GM23248 (cell line): ENCODE measurements at regions not wholly inside any gene's neighbourhood (a gene's known extent, or its start where the extent isn't known, plus 50 kb on each side); places are given as distances from the start of the nearest gene placed in this dataset.

ENCODE experiments used
- DNase-seq: peaks from one replicate; pipeline ENCODE4 v3.0.0-alpha.2; 2015
- H2AFZ ChIP-seq: fragments of 200-600 bp; sonication (generic); 2 replicates; pipeline ENCODE4 v1.6.1; 2016; ENCODE audit warnings: antibody characterized with exemption
- H3F3A ChIP-seq: fragments of 200-600 bp; sonication (generic); 2 replicates; pipeline ENCODE4 v1.6.1; 2016; ENCODE audit warnings: mild to moderate bottlenecking, antibody characterized with exemption, mixed run types; ENCODE audit not compliant: insufficient read depth
- H3K27ac ChIP-seq: fragments of 200-600 bp; sonication (generic); 2 replicates; pipeline ENCODE4 v1.5.1; 2016; ENCODE audit warnings: mild to moderate bottlenecking
- H3K27me3 ChIP-seq: fragments of 200-600 bp; sonication (generic); replicated peaks from 2 replicates; pipeline ENCODE4 v1.6.1; 2016; ENCODE audit warnings: mild to moderate bottlenecking; ENCODE audit not compliant: insufficient read depth
- H3K36me3 ChIP-seq: fragments of 200-600 bp; sonication (generic); 2 replicates; pipeline ENCODE4 v1.6.1; 2016; ENCODE audit warnings: low read depth, mild to moderate bottlenecking
- H3K4me1 ChIP-seq: fragments of 200-600 bp; sonication (generic); 2 replicates; pipeline ENCODE4 v1.6.1; 2016; ENCODE audit warnings: mild to moderate bottlenecking; ENCODE audit not compliant: insufficient read depth
- H3K4me2 ChIP-seq: fragments of 200-600 bp; sonication (generic); one replicate; pipeline ENCODE4 v1.6.1; 2016; ENCODE audit warnings: mild to moderate bottlenecking; ENCODE audit not compliant: unreplicated experiment
- H3K4me3 ChIP-seq: fragments of 200-600 bp; sonication (generic); 2 replicates; pipeline ENCODE4 v1.5.1; 2016; ENCODE audit warnings: mild to moderate bottlenecking
- H3K79me2 ChIP-seq: fragments of 200-600 bp; sonication (generic); 2 replicates; pipeline ENCODE4 v1.6.1; 2016; ENCODE audit warnings: mild to moderate bottlenecking; ENCODE audit not compliant: insufficient read depth
- H3K9ac ChIP-seq: fragments of 200-600 bp; sonication (generic); 2 replicates; pipeline ENCODE4 v1.6.1; 2016; ENCODE audit warnings: mild to moderate bottlenecking
- H3K9me2 ChIP-seq: fragments of 200-600 bp; sonication (generic); 2 replicates; pipeline ENCODE4 v1.6.1; 2016; ENCODE audit warnings: mixed run types, mild to moderate bottlenecking, moderate library complexity; ENCODE audit not compliant: insufficient read depth
- H3K9me3 ChIP-seq: fragments of 200-600 bp; sonication (generic); one replicate; pipeline ENCODE4 v1.6.1; 2017; ENCODE audit warnings: low read depth
- H4K20me1 ChIP-seq: fragments of 200-600 bp; sonication (generic); 2 replicates; pipeline ENCODE4 v1.6.0; 2016; ENCODE audit not compliant: insufficient read depth
- EZH2 ChIP-seq: fragments of 200-600 bp; sonication (generic); IDR thresholded peaks from 2 replicates; pipeline ENCODE4 v1.6.1; 2018; ENCODE audit warnings: antibody characterized with exemption, mild to moderate bottlenecking; ENCODE audit not compliant: insufficient read depth, poor library complexity, severe bottlenecking
- EZH2phosphoT487 ChIP-seq: fragments of 200-600 bp; sonication (generic); IDR thresholded peaks from 2 replicates; pipeline ENCODE4 v1.6.1; 2018; ENCODE audit warnings: antibody characterized with exemption, moderate library complexity, mild to moderate bottlenecking, low read depth; ENCODE audit not compliant: insufficient read depth
- WGBS, 2 experiments: methylation state at CpG; one replicate each; pipeline ENCODE4 v1.1.6; 2015 to 2017; ENCODE audit warnings: low lambda C conversion rate in 2 of 2, low coverage in 1 of 2; ENCODE audit errors: missing lambda C conversion rate in 2 of 2; 5-methylcytosine and 5-hydroxymethylcytosine counted together
- in situ Hi-C: fragments of 300-500 bp; cut with MboI; formaldehyde crosslinking; loops from 2 replicates; pipeline ENCODE4 v1.15.0; 2020

- no peak for DNase-seq
- no peaks in the 10 kb centered on the region for H3K4me1 ChIP-seq
These were observed 176.0 kb downstream of the OLFM4 start for GRCh38 chr13:53204598-53204997.

GRCh38 chr13:53206455-53206854 is 177.8 kb downstream of the OLFM4 start:
- H3K4me3 ChIP-seq, result no peak overlapping the region
- no peak overlapping the region for H3K4me2 ChIP-seq
- WGBS, 2 experiments, result 0 to 4% methylated on average over 1 of the region's 1 CpG
- no peaks in the 10 kb centered on the region for H3K9me2 ChIP-seq
- no peaks in the 10 kb centered on the region for H4K20me1 ChIP-seq
- no peaks in the 10 kb centered on the region for H3K9me3 ChIP-seq
- H3K27ac ChIP-seq, result no peak overlapping the region
- no peaks in the 10 kb centered on the region for H3F3A ChIP-seq
- TF ChIP-seq EZH2, result no peak
- no peak for TF ChIP-seq EZH2phosphoT487
- DNase-seq, result peak; percentile 24
- no peaks in the 10 kb centered on the region for H3K36me3 ChIP-seq
- no peak overlapping the region for H3K9ac ChIP-seq
- H3K27me3 ChIP-seq, result no peaks in the 10 kb centered on the region
- no peak overlapping the region for H2AFZ ChIP-seq
- in situ Hi-C loops, result no loop called here
- no peaks in the 10 kb centered on the region for H3K4me1 ChIP-seq
- H3K79me2 ChIP-seq, result no peaks in the 10 kb centered on the region

More at GRCh38 chr13:53204598-53204997, 176.0 kb downstream of the OLFM4 start:
- Histone ChIP-seq H3K27ac (no peak overlapping the region), H2AFZ (no peak overlapping the region), H3K79me2 (no peaks in the 10 kb centered on the region), H3K4me2 (no peak overlapping the region), H3F3A (no peaks in the 10 kb centered on the region), H3K9me3 (no peaks in the 10 kb centered on the region), H3K36me3 (no peaks in the 10 kb centered on the region), H4K20me1 (no peaks in the 10 kb centered on the region), H3K9ac (no peak overlapping the region), H3K4me3 (no peak overlapping the region), H3K27me3 (no peaks in the 10 kb centered on the region), H3K9me2 (no peaks in the 10 kb centered on the region)
- TF ChIP-seq EZH2 (no peak), EZH2phosphoT487 (no peak)
- in situ Hi-C loops, result no loop called here
- 7 to 9% methylated on average over 4 of the region's 4 CpGs for whole genome bisulfite sequencing, 2 experiments

- Histone ChIP-seq H3K4me1 (no peaks in the 10 kb centered on the region), H3K9me2 (no peaks in the 10 kb centered on the region), H3K9ac (no peak overlapping the region), H3K4me2 (no peak overlapping the region), H3F3A (no peaks in the 10 kb centered on the region), H3K27ac (no peak overlapping the region), H4K20me1 (no peaks in the 10 kb centered on the region), H3K9me3 (no peaks in the 10 kb centered on the region), H3K4me3 (no peak overlapping the region), H3K79me2 (no peaks in the 10 kb centered on the region), H3K27me3 (no peaks in the 10 kb centered on the region), H3K36me3 (no peaks in the 10 kb centered on the region), H2AFZ (no peak overlapping the region)
- TF ChIP-seq EZH2, result no peak
- no peak for TF ChIP-seq EZH2phosphoT487
- in situ Hi-C loops, result no loop called here
- DNase-seq, result no peak
- 14 to 24% methylated on average over 3 of the region's 3 CpGs for WGBS, 2 experiments
These were observed 178.9 kb downstream of the OLFM4 start for GRCh38 chr13:53207556-53207955.

- no peak for TF ChIP-seq EZH2
- TF ChIP-seq EZH2phosphoT487, result no peak
- Histone ChIP-seq H3K27ac (no peak overlapping the region), H3K27me3 (no peaks in the 10 kb centered on the region), H3K9ac (no peak overlapping the region), H3F3A (no peaks in the 10 kb centered on the region), H3K79me2 (no peaks in the 10 kb centered on the region), H2AFZ (no peak overlapping the region), H4K20me1 (no peaks in the 10 kb centered on the region), H3K9me2 (no peaks in the 10 kb centered on the region), H3K4me3 (no peak overlapping the region), H3K36me3 (no peaks in the 10 kb centered on the region), H3K9me3 (no peaks in the 10 kb centered on the region), H3K4me2 (no peak overlapping the region), H3K4me1 (no peaks in the 10 kb centered on the region)
- DNase-seq, result no peak
- WGBS, 2 experiments, result 26 to 33% methylated on average over 4 of the region's 4 CpGs
- in situ Hi-C loops, result no loop called here
These were observed 185.8 kb downstream of the OLFM4 start for GRCh38 chr13:53214433-53214832.

- no peak for TF ChIP-seq EZH2phosphoT487
- Histone ChIP-seq H3K9me2 (no peaks in the 10 kb centered on the region), H2AFZ (no peak overlapping the region), H4K20me1 (no peaks in the 10 kb centered on the region), H3K4me2 (no peak overlapping the region), H3K27ac (no peak overlapping the region), H3K9me3 (no peaks in the 10 kb centered on the region), H3K36me3 (no peaks in the 10 kb centered on the region), H3K79me2 (no peaks in the 10 kb centered on the region), H3K27me3 (no peaks in the 10 kb centered on the region), H3K4me1 (no peaks in the 10 kb centered on the region), H3K9ac (no peak overlapping the region), H3K4me3 (no peak overlapping the region), H3F3A (no peaks in the 10 kb centered on the region)
- WGBS, 2 experiments, result 0 to 3% methylated on average over 2 of the region's 2 CpGs
- in situ Hi-C loops, result no loop called here
- DNase-seq, result no peak
These were observed 186.9 kb downstream of the OLFM4 start for GRCh38 chr13:53215563-53215962.
